HEK293T (cell line): ENCODE measurements at regions not wholly inside any gene's neighbourhood (a gene's known extent, or its start where the extent isn't known, plus 50 kb on each side); places are given as distances from the start of the nearest gene placed in this dataset.

Experiments used
- CTCF ChIA-PET: fragments of 350-600 bp; formaldehyde crosslinking; extraction: SDS; loops from one replicate; lab custom pipeline; 2021; ENCODE audit warnings: antibody characterized with exemption, inconsistent platforms; lab: Yijun Ruan, JAX
- POLR2A ChIA-PET: fragments of 350-600 bp; formaldehyde crosslinking; extraction: SDS; loops from one replicate; lab custom pipeline; 2020; ENCODE audit warnings: antibody characterized with exemption, inconsistent platforms; lab: Yijun Ruan, JAX
- DNase-seq: peaks from one replicate; pipeline ENCODE4 v3.0.0; 2012; ENCODE audit warnings: mixed read lengths; ENCODE audit errors: extremely low spot score
- ARNT ChIP-seq: fragments of 450-650 bp; IDR thresholded peaks from 2 replicates; pipeline ENCODE4 v1.6.1; 2017; ENCODE audit warnings: mild to moderate bottlenecking
- BHLHE40 ChIP-seq: fragments of 450-650 bp; IDR thresholded peaks from 2 replicates; pipeline ENCODE4 v1.6.1; 2016; ENCODE audit warnings: mild to moderate bottlenecking, moderate library complexity, borderline replicate concordance
- CTBP1 ChIP-seq: fragments of 450-650 bp; IDR thresholded peaks from 2 replicates; pipeline ENCODE4 v1.6.1; 2016; ENCODE audit warnings: borderline replicate concordance
- ELF4 ChIP-seq: fragments of 450-650 bp; IDR thresholded peaks from 2 replicates; pipeline ENCODE4 v1.6.1; 2017; ENCODE audit warnings: antibody characterized with exemption
- FOXA1 ChIP-seq: fragments of 450-650 bp; IDR thresholded peaks from 2 replicates; pipeline ENCODE4 v1.6.1; 2016; ENCODE audit warnings: mild to moderate bottlenecking
- FOXK2 ChIP-seq: fragments of 450-650 bp; IDR thresholded peaks from 2 replicates; pipeline ENCODE4 v1.6.1; 2016; ENCODE audit warnings: mild to moderate bottlenecking
- FOXM1 ChIP-seq: fragments of 450-650 bp; IDR thresholded peaks from 2 replicates; pipeline ENCODE4 v1.6.1; 2017; ENCODE audit warnings: mild to moderate bottlenecking, borderline replicate concordance
- HDGF ChIP-seq: fragments of 450-650 bp; IDR thresholded peaks from 2 replicates; pipeline ENCODE4 v1.6.1; 2017; ENCODE audit warnings: antibody characterized with exemption, borderline replicate concordance
- L3MBTL2 ChIP-seq: fragments of 450-650 bp; conservative IDR thresholded peaks from 2 replicates; pipeline ENCODE4 v1.6.1; 2016; ENCODE audit warnings: mild to moderate bottlenecking
- LEF1 ChIP-seq: fragments of 450-650 bp; IDR thresholded peaks from 2 replicates; pipeline ENCODE4 v1.6.1; 2017; ENCODE audit warnings: mild to moderate bottlenecking, borderline replicate concordance
- NFRKB ChIP-seq: fragments of 450-650 bp; IDR thresholded peaks from 2 replicates; pipeline ENCODE4 v1.6.1; 2016; ENCODE audit warnings: mild to moderate bottlenecking, moderate library complexity
- SP1 ChIP-seq: fragments of 450-650 bp; IDR thresholded peaks from 2 replicates; pipeline ENCODE4 v1.6.1; 2017
- SUZ12 ChIP-seq: fragments of 450-650 bp; IDR thresholded peaks from 2 replicates; pipeline ENCODE4 v1.6.1; 2016; ENCODE audit warnings: mild to moderate bottlenecking
- TARDBP ChIP-seq: fragments of 450-650 bp; IDR thresholded peaks from 2 replicates; pipeline ENCODE4 v1.6.1; 2016
- ZNF384 ChIP-seq: fragments of 450-650 bp; IDR thresholded peaks from 2 replicates; pipeline ENCODE4 v1.6.1; 2016
- TF ChIP-seq, protein P1 (sequence below): fragments of 450-650 bp; IDR thresholded peaks from 2 replicates; pipeline ENCODE4 v1.6.1; 2016

DNA sequence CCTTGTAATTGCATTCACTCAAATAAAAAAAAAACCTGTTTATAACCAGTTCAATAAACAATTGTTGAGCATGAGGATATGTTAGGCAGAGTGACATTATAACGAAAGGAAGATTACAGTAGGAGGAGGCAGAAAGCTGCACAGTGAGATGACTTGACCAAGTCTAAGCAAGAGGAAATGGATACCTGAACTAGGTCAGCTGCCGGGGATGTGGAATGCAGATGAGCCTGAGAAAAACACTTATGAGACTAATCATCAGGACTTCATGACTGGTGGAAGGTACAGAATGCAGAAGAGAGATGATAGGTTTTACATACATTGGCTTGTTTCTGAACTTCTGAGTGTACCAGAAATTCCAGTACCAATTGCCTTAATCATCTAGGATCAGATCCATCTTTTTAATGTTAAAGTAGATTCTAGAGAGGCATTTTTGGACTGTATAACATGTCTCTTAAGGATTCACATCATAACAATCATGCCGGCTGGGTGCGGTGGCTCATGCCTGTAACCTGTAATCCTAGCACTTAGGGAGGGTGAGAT, 208.1 kb upstream of the PPP3CA start:
- no peak for DNase-seq
- TF ChIP-seq FOXM1 (no peak), L3MBTL2 (no peak), CTBP1 (no peak), ZNF384 (no peak), SP1 (no peak), BHLHE40 (no peak), HDGF (no peak), FOXA1 (no peak), ARNT (no peak), LEF1 (no peak), FOXK2 (no peak), NFRKB (no peak), TARDBP (no peak), SUZ12 (no peak), ELF4 (no peak)
- TF ChIP-seq, protein P1, sequence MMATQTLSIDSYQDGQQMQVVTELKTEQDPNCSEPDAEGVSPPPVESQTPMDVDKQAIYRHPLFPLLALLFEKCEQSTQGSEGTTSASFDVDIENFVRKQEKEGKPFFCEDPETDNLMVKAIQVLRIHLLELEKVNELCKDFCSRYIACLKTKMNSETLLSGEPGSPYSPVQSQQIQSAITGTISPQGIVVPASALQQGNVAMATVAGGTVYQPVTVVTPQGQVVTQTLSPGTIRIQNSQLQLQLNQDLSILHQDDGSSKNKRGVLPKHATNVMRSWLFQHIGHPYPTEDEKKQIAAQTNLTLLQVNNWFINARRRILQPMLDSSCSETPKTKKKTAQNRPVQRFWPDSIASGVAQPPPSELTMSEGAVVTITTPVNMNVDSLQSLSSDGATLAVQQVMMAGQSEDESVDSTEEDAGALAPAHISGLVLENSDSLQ: no peak
- ChIA-PET POLR2A (no interaction called here), CTCF (no interaction called here)

- DNase-seq: no peak
- ChIA-PET POLR2A (no interaction called here), CTCF (no interaction called here)
- TF ChIP-seq NFRKB (no peak), ELF4 (no peak)
Observed at GRCh38 chr4:101540336-101540735, 193.0 kb upstream of the PPP3CA start.

GRCh38 chr4:101528526-101528925, 181.2 kb upstream of the PPP3CA start:
- CTCF ChIA-PET: no interaction called here

GRCh38 chr4:101527188-101527587, 179.9 kb upstream of the PPP3CA start:
- TF ChIP-seq TARDBP (no peak), ELF4 (no peak), ARNT (no peak), BHLHE40 (no peak), LEF1 (no peak), FOXK2 (no peak), L3MBTL2 (no peak), CTBP1 (no peak), FOXA1 (no peak), SP1 (no peak), NFRKB (no peak), FOXM1 (no peak), ZNF384 (no peak), HDGF (no peak), SUZ12 (no peak)
- TF ChIP-seq, protein P1: no peak
- CTCF ChIA-PET: no interaction called here
- POLR2A ChIA-PET: no interaction called here
- DNase-seq: no peak

More at GRCh38 chr4:101528526-101528925, 181.2 kb upstream of the PPP3CA start:
- TF ChIP-seq ARNT: no peak
- TF ChIP-seq, protein P1: no peak
- POLR2A ChIA-PET: no interaction called here
- no peak for DNase-seq

GRCh38 chr4:101515566-101515965, 168.2 kb upstream of the PPP3CA start:
- POLR2A ChIA-PET: no interaction called here
- CTCF ChIA-PET: no interaction called here
- TF ChIP-seq, protein P1: no peak
- no peak for TF ChIP-seq FOXK2
- TF ChIP-seq SUZ12: no peak
- TF ChIP-seq CTBP1: no peak
- TF ChIP-seq BHLHE40: no peak
- no peak for TF ChIP-seq ARNT
- TF ChIP-seq SP1: no peak
- TF ChIP-seq TARDBP: no peak
- no peak for TF ChIP-seq FOXA1
- no peak for TF ChIP-seq L3MBTL2
- no peak for DNase-seq

- POLR2A ChIA-PET: no interaction called here
- DNase-seq: no peak
- TF ChIP-seq BHLHE40 (no peak), LEF1 (no peak), TARDBP (no peak), CTBP1 (no peak), SP1 (no peak), FOXK2 (no peak), L3MBTL2 (no peak), FOXA1 (no peak), ELF4 (no peak), HDGF (no peak)
- CTCF ChIA-PET: no interaction called here
Observed at GRCh38 chr4:101515099-101515498, 167.8 kb upstream of the PPP3CA start.
